Osteoblast (primary cell): ENCODE measurements at regions not wholly inside any gene's neighbourhood (a gene's known extent, or its start where the extent isn't known, plus 50 kb on each side); places are given as distances from the start of the nearest gene placed in this dataset.

ENCODE experiments used
- DNase-seq: peaks from one replicate; pipeline ENCODE4 v3.0.0; 2011; ENCODE audit warnings: low spot score, mixed read lengths; ENCODE audit not compliant: insufficient read length; ENCODE audit errors: missing footprints
- H2AFZ ChIP-seq: 2 replicates; pipeline ENCODE4 v1.6.0; 2011; ENCODE audit warnings: mild to moderate bottlenecking, low read length
- H3K27ac ChIP-seq: 2 replicates; pipeline ENCODE4 v1.5.1; 2011; ENCODE audit warnings: mild to moderate bottlenecking, low read depth, low read length, moderate library complexity
- H3K27me3 ChIP-seq: 2 replicates; pipeline ENCODE4 v1.6.0; 2012; ENCODE audit warnings: mild to moderate bottlenecking, control low read depth, inconsistent platforms, low read length, moderate library complexity; ENCODE audit not compliant: insufficient read depth
- H3K36me3 ChIP-seq: 2 replicates; pipeline ENCODE4 v1.5.1; 2011; ENCODE audit warnings: mild to moderate bottlenecking, low read length, control low read depth, moderate library complexity; ENCODE audit not compliant: insufficient read depth
- H3K4me1 ChIP-seq: 2 replicates; pipeline ENCODE4 v1.5.1; 2011; ENCODE audit warnings: mild to moderate bottlenecking, low read length, control low read depth, moderate library complexity; ENCODE audit not compliant: insufficient read depth
- H3K4me2 ChIP-seq: 2 replicates; pipeline ENCODE4 v1.6.0; 2011; ENCODE audit warnings: mild to moderate bottlenecking, low read length; ENCODE audit not compliant: insufficient read depth
- H3K4me3 ChIP-seq: fragments of 200-600 bp; sonication (generic); 3 replicates; pipeline ENCODE4 v1.5.1; 2012; ENCODE audit warnings: mild to moderate bottlenecking, low read length, inconsistent platforms; ENCODE audit not compliant: insufficient read depth
- H3K79me2 ChIP-seq: 2 replicates; pipeline ENCODE4 v1.6.0; 2012; ENCODE audit warnings: mild to moderate bottlenecking, low read length, control low read depth, inconsistent platforms; ENCODE audit not compliant: insufficient read depth
- H3K9me3 ChIP-seq: 2 replicates; pipeline ENCODE4 v1.5.1; 2011; ENCODE audit warnings: low read depth, low read length, control low read depth
- H4K20me1 ChIP-seq: 2 replicates; pipeline ENCODE4 v1.6.0; 2012; ENCODE audit warnings: mild to moderate bottlenecking, low read length, control low read depth; ENCODE audit not compliant: insufficient read depth
- TF ChIP-seq, protein P1 (sequence below): IDR thresholded peaks from 2 replicates; pipeline ENCODE4 v1.5.1; 2011; ENCODE audit warnings: mild to moderate bottlenecking, low read depth, low read length, moderate library complexity; ENCODE audit errors: extremely low read depth

GRCh38 chr12:46938071-46938678, 112.4 kb upstream of the SLC38A4 start:
- no peak for DNase-seq
- H3K27ac ChIP-seq: no peak overlapping the region
- H3K4me2 ChIP-seq: no peak overlapping the region
- no peaks in the 10 kb centered on the region for H3K36me3 ChIP-seq
- no peak overlapping the region for H3K4me3 ChIP-seq
- TF ChIP-seq, protein P1, sequence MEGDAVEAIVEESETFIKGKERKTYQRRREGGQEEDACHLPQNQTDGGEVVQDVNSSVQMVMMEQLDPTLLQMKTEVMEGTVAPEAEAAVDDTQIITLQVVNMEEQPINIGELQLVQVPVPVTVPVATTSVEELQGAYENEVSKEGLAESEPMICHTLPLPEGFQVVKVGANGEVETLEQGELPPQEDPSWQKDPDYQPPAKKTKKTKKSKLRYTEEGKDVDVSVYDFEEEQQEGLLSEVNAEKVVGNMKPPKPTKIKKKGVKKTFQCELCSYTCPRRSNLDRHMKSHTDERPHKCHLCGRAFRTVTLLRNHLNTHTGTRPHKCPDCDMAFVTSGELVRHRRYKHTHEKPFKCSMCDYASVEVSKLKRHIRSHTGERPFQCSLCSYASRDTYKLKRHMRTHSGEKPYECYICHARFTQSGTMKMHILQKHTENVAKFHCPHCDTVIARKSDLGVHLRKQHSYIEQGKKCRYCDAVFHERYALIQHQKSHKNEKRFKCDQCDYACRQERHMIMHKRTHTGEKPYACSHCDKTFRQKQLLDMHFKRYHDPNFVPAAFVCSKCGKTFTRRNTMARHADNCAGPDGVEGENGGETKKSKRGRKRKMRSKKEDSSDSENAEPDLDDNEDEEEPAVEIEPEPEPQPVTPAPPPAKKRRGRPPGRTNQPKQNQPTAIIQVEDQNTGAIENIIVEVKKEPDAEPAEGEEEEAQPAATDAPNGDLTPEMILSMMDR: no peak
- H3K4me1 ChIP-seq: peaks cover 16% of the 10 kb centered on the region
- H2AFZ ChIP-seq: peak overlapping the region; percentile 35
- no peaks in the 10 kb centered on the region for H4K20me1 ChIP-seq
- no peaks in the 10 kb centered on the region for H3K27me3 ChIP-seq
- H3K9me3 ChIP-seq: no peaks in the 10 kb centered on the region
- H3K79me2 ChIP-seq: no peaks in the 10 kb centered on the region

DNA sequence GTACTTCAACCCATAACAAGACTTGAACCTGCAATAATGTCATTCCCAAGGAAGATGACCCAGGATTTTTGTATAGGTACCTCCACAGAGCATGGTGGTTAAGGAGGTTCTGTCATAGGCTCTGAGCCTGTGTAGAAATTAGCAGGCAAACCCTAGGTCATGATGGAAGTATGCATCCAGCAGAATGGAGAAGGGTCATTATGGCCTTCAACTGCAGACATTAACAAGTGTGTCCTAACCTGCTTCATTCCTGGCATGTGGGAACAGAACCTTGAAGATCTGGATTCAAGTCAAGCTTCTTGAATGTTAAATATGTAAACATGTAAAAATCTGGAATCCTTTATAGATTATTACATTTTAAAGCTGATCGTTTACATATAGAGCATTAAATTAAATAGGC, 116.2 kb upstream of the SLC38A4 start:
- H3K27me3 ChIP-seq: no peaks in the 10 kb centered on the region
- peaks cover 22% of the 10 kb centered on the region for H3K4me1 ChIP-seq
- no peaks in the 10 kb centered on the region for H3K79me2 ChIP-seq
- no peaks in the 10 kb centered on the region for H3K9me3 ChIP-seq
- no peak overlapping the region for H2AFZ ChIP-seq
- no peaks in the 10 kb centered on the region for H4K20me1 ChIP-seq
- TF ChIP-seq, protein P1: no peak
- H3K27ac ChIP-seq: no peak overlapping the region
- DNase-seq: peak; percentile 14
- no peak overlapping the region for H3K4me3 ChIP-seq
- H3K36me3 ChIP-seq: no peaks in the 10 kb centered on the region
- H3K4me2 ChIP-seq: no peak overlapping the region

DNA sequence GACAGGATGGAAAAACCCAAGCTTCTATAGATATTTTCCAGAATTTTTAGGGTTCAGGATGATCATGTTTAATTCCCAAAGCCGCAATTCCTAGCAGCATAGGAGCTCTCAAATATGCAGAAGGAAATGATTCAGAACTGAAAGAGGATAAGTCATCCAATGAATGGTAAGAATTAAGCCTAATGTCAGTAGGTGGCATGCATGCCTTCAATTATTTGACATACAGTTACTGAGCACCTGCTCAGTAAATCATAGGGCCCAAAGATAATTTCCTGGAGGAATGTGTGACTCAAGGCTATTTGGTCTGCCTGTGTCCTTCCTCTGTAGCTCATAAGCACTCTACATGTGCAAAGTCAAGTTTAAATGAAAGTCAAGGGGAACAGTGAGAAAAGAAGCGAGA, 116.8 kb upstream of the SLC38A4 start:
- Histone ChIP-seq H4K20me1 (no peaks in the 10 kb centered on the region), H3K4me2 (no peak overlapping the region), H3K36me3 (no peaks in the 10 kb centered on the region), H3K9me3 (no peaks in the 10 kb centered on the region), H3K27ac (no peak overlapping the region), H3K4me1 (peaks cover 22% of the 10 kb centered on the region), H3K4me3 (no peak overlapping the region), H3K27me3 (no peaks in the 10 kb centered on the region), H2AFZ (no peak overlapping the region), H3K79me2 (no peaks in the 10 kb centered on the region)
- DNase-seq: peak; percentile 75
- TF ChIP-seq, protein P1: no peak

- TF ChIP-seq, protein P1: peak; percentile 42
- no peak overlapping the region for H3K27ac ChIP-seq
Observed at GRCh38 chr12:46944088-46944487, 118.3 kb upstream of the SLC38A4 start.

More at GRCh38 chr12:46944088-46944487, 118.3 kb upstream of the SLC38A4 start:
- Histone ChIP-seq H3K79me2 (no peaks in the 10 kb centered on the region), H3K4me2 (no peak overlapping the region), H4K20me1 (no peaks in the 10 kb centered on the region), H3K4me3 (no peak overlapping the region), H3K36me3 (no peaks in the 10 kb centered on the region), H3K4me1 (peaks cover 20% of the 10 kb centered on the region), H3K9me3 (no peaks in the 10 kb centered on the region), H3K27me3 (no peaks in the 10 kb centered on the region), H2AFZ (no peak overlapping the region)
- peak; percentile 53 for DNase-seq
